ENCODE measurements at regions not wholly inside any gene's neighbourhood (a gene's known extent, or its start where the extent isn't known, plus 50 kb on each side); places are given as distances from the start of the nearest gene placed in this dataset.

GRCh38 chr20:48562586-48563116 lies 265.1 kb downstream of the PREX1 start:
- TF ChIP-seq CTCF (IDR thresholded peaks at IDR 0.05; ENCODE audit: borderline replicate concordance, control extremely low read depth, extremely low read depth, insufficient read depth, missing control alignments), result no peak
- no peak for DNase-seq (ENCODE audit: low spot score)
- in situ Hi-C loops (cut with MboI; ENCODE audit: low sequenced_read_pairs, unreplicated experiment), result no loop called here

GRCh38 chr20:48558906-48559305 lies 268.9 kb downstream of the PREX1 start:
- no peak for TF ChIP-seq CTCF (IDR thresholded peaks at IDR 0.05; ENCODE audit: borderline replicate concordance, control extremely low read depth, extremely low read depth, insufficient read depth, missing control alignments)

GRCh38 chr20:48557380-48557779 lies 270.4 kb downstream of the PREX1 start:
- TF ChIP-seq CTCF (IDR thresholded peaks at IDR 0.05; ENCODE audit: borderline replicate concordance, control extremely low read depth, extremely low read depth, insufficient read depth, missing control alignments), result no peak

More at GRCh38 chr20:48558906-48559305, 268.9 kb downstream of the PREX1 start:
- DNase-seq (ENCODE audit: low spot score), result no peak
- in situ Hi-C loops (cut with MboI; ENCODE audit: low sequenced_read_pairs, unreplicated experiment), result no loop called here

GRCh38 chr20:48556956-48557355 lies 270.8 kb downstream of the PREX1 start:
- in situ Hi-C loops (cut with MboI; ENCODE audit: low sequenced_read_pairs, unreplicated experiment), result no loop called here
- no peak for TF ChIP-seq CTCF (IDR thresholded peaks at IDR 0.05; ENCODE audit: borderline replicate concordance, control extremely low read depth, extremely low read depth, insufficient read depth, missing control alignments)
- no peak for DNase-seq (ENCODE audit: low spot score)

More at GRCh38 chr20:48557380-48557779, 270.4 kb downstream of the PREX1 start:
- DNase-seq (ENCODE audit: low spot score), result no peak
- in situ Hi-C loops (cut with MboI; ENCODE audit: low sequenced_read_pairs, unreplicated experiment), result no loop called here

- no peak for TF ChIP-seq CTCF (IDR thresholded peaks at IDR 0.05; ENCODE audit: borderline replicate concordance, control extremely low read depth, extremely low read depth, insufficient read depth, missing control alignments)
- DNase-seq (ENCODE audit: low spot score), result no peak
- in situ Hi-C loops (cut with MboI; ENCODE audit: low sequenced_read_pairs, unreplicated experiment), result no loop called here
These were observed 275.2 kb downstream of the PREX1 start for GRCh38 chr20:48552550-48552949.

- no peak for TF ChIP-seq CTCF (IDR thresholded peaks at IDR 0.05; ENCODE audit: borderline replicate concordance, control extremely low read depth, extremely low read depth, insufficient read depth, missing control alignments)
- in situ Hi-C loops (cut with MboI; ENCODE audit: low sequenced_read_pairs, unreplicated experiment), result no loop called here
- no peak for DNase-seq (ENCODE audit: low spot score)
These were observed 277.0 kb downstream of the PREX1 start for GRCh38 chr20:48550814-48551213.
